ENCODE measurements at regions not wholly inside any gene's neighbourhood (a gene's known extent, or its start where the extent isn't known, plus 50 kb on each side); places are given as distances from the start of the nearest gene placed in this dataset.
"Not testable (repeated sequence)": the region's sequence is repeated elsewhere in the genome, so short reads cannot be mapped to it uniquely, and the experiment has no call there.

DNA sequence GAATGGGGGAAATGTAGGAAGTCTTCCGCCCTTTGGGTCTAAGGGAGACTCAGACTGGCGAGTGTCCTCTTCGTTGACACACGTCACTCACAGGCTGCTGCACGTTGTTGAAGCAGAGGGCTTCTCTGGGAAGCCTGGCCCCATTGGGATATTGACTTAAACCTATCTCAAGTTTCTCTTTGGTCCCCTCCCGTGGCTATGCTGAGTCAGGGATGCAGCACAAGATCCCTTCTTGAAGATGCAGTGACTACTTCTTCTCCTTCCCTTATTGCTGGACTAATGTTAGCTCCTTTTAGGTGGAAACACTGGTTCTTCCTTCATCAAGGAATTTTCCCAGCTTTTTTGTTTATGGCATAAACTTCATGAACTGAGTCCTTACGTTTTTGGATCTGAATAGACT is 89.8 kb upstream of the CCDC71L start:
- DNase-seq (ENCODE audit: low read depth), result no peak
- TF ChIP-seq, protein P1, sequence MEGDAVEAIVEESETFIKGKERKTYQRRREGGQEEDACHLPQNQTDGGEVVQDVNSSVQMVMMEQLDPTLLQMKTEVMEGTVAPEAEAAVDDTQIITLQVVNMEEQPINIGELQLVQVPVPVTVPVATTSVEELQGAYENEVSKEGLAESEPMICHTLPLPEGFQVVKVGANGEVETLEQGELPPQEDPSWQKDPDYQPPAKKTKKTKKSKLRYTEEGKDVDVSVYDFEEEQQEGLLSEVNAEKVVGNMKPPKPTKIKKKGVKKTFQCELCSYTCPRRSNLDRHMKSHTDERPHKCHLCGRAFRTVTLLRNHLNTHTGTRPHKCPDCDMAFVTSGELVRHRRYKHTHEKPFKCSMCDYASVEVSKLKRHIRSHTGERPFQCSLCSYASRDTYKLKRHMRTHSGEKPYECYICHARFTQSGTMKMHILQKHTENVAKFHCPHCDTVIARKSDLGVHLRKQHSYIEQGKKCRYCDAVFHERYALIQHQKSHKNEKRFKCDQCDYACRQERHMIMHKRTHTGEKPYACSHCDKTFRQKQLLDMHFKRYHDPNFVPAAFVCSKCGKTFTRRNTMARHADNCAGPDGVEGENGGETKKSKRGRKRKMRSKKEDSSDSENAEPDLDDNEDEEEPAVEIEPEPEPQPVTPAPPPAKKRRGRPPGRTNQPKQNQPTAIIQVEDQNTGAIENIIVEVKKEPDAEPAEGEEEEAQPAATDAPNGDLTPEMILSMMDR (IDR thresholded peaks at IDR 0.05; ENCODE audit: control insufficient read depth, extremely low read depth, insufficient read depth), result no peak
- no peak overlapping the region for H3K4me3 ChIP-seq (ENCODE audit: low read depth, low read length)

DNA sequence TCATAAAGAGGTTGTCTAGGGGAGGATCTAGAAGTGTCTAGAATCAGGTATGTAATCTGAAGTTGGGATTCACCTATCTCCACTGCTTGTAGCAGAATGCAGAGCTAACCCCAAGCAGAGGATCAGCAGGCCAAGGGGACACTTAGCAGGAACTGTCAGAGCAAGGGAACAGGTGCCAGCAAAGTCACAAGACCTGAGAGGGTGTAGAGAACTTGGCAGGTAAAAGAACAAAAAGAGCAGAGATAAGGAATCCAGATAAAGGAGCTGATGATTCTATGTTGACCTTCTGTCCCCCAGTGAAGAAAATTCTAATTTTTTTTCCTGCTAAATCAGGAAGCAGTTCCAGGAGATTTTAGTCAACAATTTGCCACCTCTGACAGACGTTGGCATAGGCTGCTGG is 91.4 kb upstream of the CCDC71L start:
- DNase-seq (ENCODE audit: low read depth), result no peak
- no peak overlapping the region for H3K4me3 ChIP-seq (ENCODE audit: low read depth, low read length)
- TF ChIP-seq, protein P1 (IDR thresholded peaks at IDR 0.05; ENCODE audit: control insufficient read depth, extremely low read depth, insufficient read depth), result no peak

DNA sequence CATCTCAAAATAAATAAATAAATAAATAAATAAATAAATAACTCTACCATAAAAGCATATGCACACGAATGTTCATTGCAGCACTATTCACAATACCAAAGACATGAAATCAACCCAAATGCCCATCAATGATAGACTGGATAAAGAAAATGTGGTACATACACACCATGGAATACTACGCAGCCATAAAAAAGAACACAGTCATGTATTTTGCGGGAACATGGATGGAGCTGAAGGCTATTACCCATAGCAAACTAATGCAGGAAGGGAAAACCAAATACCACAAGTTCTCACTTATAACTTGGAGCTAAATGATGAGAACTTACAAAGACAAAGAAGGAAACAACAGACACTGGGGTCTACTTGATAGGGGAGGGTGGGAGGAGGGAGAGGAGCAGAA is 94.1 kb upstream of the CCDC71L start:
- H3K4me3 ChIP-seq (ENCODE audit: low read depth, low read length); DNase-seq (ENCODE audit: low read depth): not testable (repeated sequence)

GRCh38 chr7:106755641-106756040 is 94.7 kb upstream of the CCDC71L start:
- DNase-seq (ENCODE audit: low read depth), result no peak
- TF ChIP-seq, protein P1 (IDR thresholded peaks at IDR 0.05; ENCODE audit: control insufficient read depth, extremely low read depth, insufficient read depth), result no peak
- H3K4me3 ChIP-seq (ENCODE audit: low read depth, low read length), result no peak overlapping the region

DNA sequence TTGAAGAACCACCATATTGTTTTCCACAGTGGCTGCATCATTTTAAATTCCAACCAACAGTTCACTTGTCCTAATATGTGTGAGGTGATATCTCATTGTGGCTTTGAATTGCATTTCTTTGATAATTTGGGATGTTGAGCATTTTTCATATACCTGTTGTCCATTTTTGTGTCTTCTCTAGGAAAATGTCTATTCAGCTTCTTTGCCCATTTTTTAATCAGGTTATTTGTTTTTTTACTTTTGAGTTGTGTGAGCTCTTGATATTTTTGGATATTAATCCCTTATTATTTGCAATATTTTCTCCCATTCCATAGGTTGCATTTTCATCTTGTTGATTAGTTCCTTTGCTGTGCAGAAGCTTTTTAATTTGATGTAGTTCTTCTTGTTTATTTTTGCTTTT is 95.1 kb upstream of the CCDC71L start:
- TF ChIP-seq, protein P1 (IDR thresholded peaks at IDR 0.05; ENCODE audit: control insufficient read depth, extremely low read depth, insufficient read depth), result no peak
- no peak for DNase-seq (ENCODE audit: low read depth)
- H3K4me3 ChIP-seq (ENCODE audit: low read depth, low read length), result no peak overlapping the region

GRCh38 chr7:106756884-106757283 is 95.9 kb upstream of the CCDC71L start:
- TF ChIP-seq, protein P1 (IDR thresholded peaks at IDR 0.05; ENCODE audit: control insufficient read depth, extremely low read depth, insufficient read depth), result no peak

GRCh38 chr7:106757846-106758245 is 96.9 kb upstream of the CCDC71L start:
- TF ChIP-seq, protein P1 (IDR thresholded peaks at IDR 0.05; ENCODE audit: control insufficient read depth, extremely low read depth, insufficient read depth), result no peak
- no peak overlapping the region for H3K4me3 ChIP-seq (ENCODE audit: low read depth, low read length)
- DNase-seq (ENCODE audit: low read depth), result no peak

More at GRCh38 chr7:106756884-106757283, 95.9 kb upstream of the CCDC71L start:
- no peak overlapping the region for H3K4me3 ChIP-seq (ENCODE audit: low read depth, low read length)
- DNase-seq (ENCODE audit: low read depth), result no peak

GRCh38 chr7:106762845-106763244 is 101.9 kb upstream of the CCDC71L start:
- DNase-seq (ENCODE audit: low read depth); H3K4me3 ChIP-seq (ENCODE audit: low read depth, low read length): not testable (repeated sequence)
